HEK293 (cell line): ENCODE measurements at regions not wholly inside any gene's neighbourhood (a gene's known extent, or its start where the extent isn't known, plus 50 kb on each side); places are given as distances from the start of the nearest gene placed in this dataset.

ENCODE experiments used
- CTCF ChIA-PET: fragments of 350-600 bp; formaldehyde crosslinking; extraction: SDS; loops from one replicate; lab custom pipeline; 2021; ENCODE audit warnings: antibody characterized with exemption; lab: Yijun Ruan, JAX
- POLR2A ChIA-PET: fragments of 300-600 bp; formaldehyde crosslinking; extraction: SDS; loops from one replicate; lab custom pipeline; 2020; ENCODE audit warnings: antibody characterized with exemption, inconsistent platforms; lab: Yijun Ruan, JAX
- H3K27ac ChIP-seq: fragments of 200-500 bp; sonication (Bioruptor generic); 2 replicates; pipeline ENCODE4 v1.5.1; 2014; ENCODE audit warnings: low read depth, low read length, control low read depth, inconsistent platforms; ENCODE audit errors: extremely low read depth
- H3K36me3 ChIP-seq, 2 experiments: fragments of 200-500 bp in 1 of 2; sonication (Bioruptor generic) in 1 of 2; 1 replicate in 1 of 2; 2 replicates in 1 of 2; pipeline ENCODE4 v1.5.1; 2014 to 2017; ENCODE audit warnings: inconsistent platforms in 2 of 2, low read length in 2 of 2; ENCODE audit not compliant: control insufficient read depth in 2 of 2, insufficient read depth in 1 of 2
- H3K4me1 ChIP-seq: fragments of 200-500 bp; sonication (Bioruptor generic); 2 replicates; pipeline ENCODE4 v1.5.1; 2014; ENCODE audit warnings: mild to moderate bottlenecking, low read length, inconsistent platforms; ENCODE audit not compliant: control insufficient read depth, insufficient read depth
- H3K4me3 ChIP-seq: 2 replicates; pipeline ENCODE4 v1.5.1; 2011; ENCODE audit warnings: low read depth, mild to moderate bottlenecking, control low read depth, low read length, moderate library complexity
- H3K9me3 ChIP-seq: fragments of 200-500 bp; sonication (Bioruptor generic); 2 replicates; pipeline ENCODE4 v1.5.1; 2014; ENCODE audit warnings: low read depth, low read length, inconsistent platforms; ENCODE audit not compliant: control insufficient read depth, insufficient read depth
- GLIS1 ChIP-seq: fragments of 450-650 bp; formaldehyde crosslinking; IDR thresholded peaks from 2 replicates; pipeline ENCODE4 v1.5.1; 2016; ENCODE audit warnings: missing biosample characterization, missing genetic modification characterization
- HOXA7 ChIP-seq: sonication (generic); formaldehyde crosslinking; IDR thresholded peaks from 2 replicates; pipeline ENCODE4 v1.8.1; 2022; ENCODE audit warnings: missing genetic modification reagents, borderline replicate concordance
- KLF1 ChIP-seq: fragments of 450-650 bp; formaldehyde crosslinking; IDR thresholded peaks from 2 replicates; pipeline ENCODE4 v1.5.1; 2016; ENCODE audit warnings: missing biosample characterization, missing genetic modification characterization
- KLF8 ChIP-seq: fragments of 450-650 bp; formaldehyde crosslinking; IDR thresholded peaks from 2 replicates; pipeline ENCODE4 v1.5.1; 2016; ENCODE audit warnings: missing biosample characterization, missing genetic modification characterization
- KLF9 ChIP-seq: fragments of 450-650 bp; formaldehyde crosslinking; IDR thresholded peaks from 2 replicates; pipeline ENCODE4 v1.5.1; 2016; ENCODE audit warnings: missing biosample characterization, missing genetic modification characterization, low read depth
- SCRT1 ChIP-seq: fragments of 450-650 bp; formaldehyde crosslinking; IDR thresholded peaks from 2 replicates; pipeline ENCODE4 v1.5.1; 2016; ENCODE audit warnings: missing biosample characterization, missing genetic modification characterization, borderline replicate concordance
- ZNF175 ChIP-seq: fragments of 450-650 bp; formaldehyde crosslinking; IDR thresholded peaks from 2 replicates; pipeline ENCODE4 v1.5.1; 2016; ENCODE audit warnings: missing biosample characterization, missing genetic modification characterization
- ZNF18 ChIP-seq: fragments of 450-650 bp; formaldehyde crosslinking; IDR thresholded peaks from 2 replicates; pipeline ENCODE4 v1.5.1; 2016; ENCODE audit warnings: missing biosample characterization, missing genetic modification characterization
- ZNF266 ChIP-seq: fragments of 450-650 bp; formaldehyde crosslinking; IDR thresholded peaks from 2 replicates; pipeline ENCODE4 v1.5.1; 2016; ENCODE audit warnings: missing biosample characterization, missing genetic modification characterization, low read depth
- ZNF274 ChIP-seq, 2 experiments: fragments of 200-500 bp in 1 of 2; fragments of 450-650 bp in 1 of 2; sonication (Bioruptor generic) in 1 of 2; formaldehyde crosslinking in 1 of 2; IDR thresholded peaks; 2 replicates each; pipeline versions ENCODE4 v1.5.1 to v1.6.1; 2014 to 2016; ENCODE audit warnings: borderline replicate concordance in 1 of 2, inconsistent platforms in 1 of 2, low read length in 1 of 2, missing biosample characterization in 1 of 2, missing genetic modification characterization in 1 of 2
- ZNF311 ChIP-seq: fragments of 450-650 bp; formaldehyde crosslinking; IDR thresholded peaks from 2 replicates; pipeline ENCODE4 v1.5.1; 2017; ENCODE audit warnings: missing biosample characterization, missing genetic modification characterization, borderline replicate concordance
- ZNF404 ChIP-seq: fragments of 450-650 bp; formaldehyde crosslinking; IDR thresholded peaks from 2 replicates; pipeline ENCODE4 v1.5.1; 2017; ENCODE audit warnings: missing biosample characterization, missing genetic modification characterization
- ZNF521 ChIP-seq: fragments of 450-650 bp; formaldehyde crosslinking; IDR thresholded peaks from 2 replicates; pipeline ENCODE4 v1.5.1; 2017; ENCODE audit warnings: missing biosample characterization, mild to moderate bottlenecking, missing genetic modification characterization
- ZNF654 ChIP-seq: fragments of 450-650 bp; formaldehyde crosslinking; IDR thresholded peaks from 2 replicates; pipeline ENCODE4 v1.5.1; 2016; ENCODE audit warnings: low read depth, missing biosample characterization, missing genetic modification characterization
- ZNF701 ChIP-seq: fragments of 450-650 bp; formaldehyde crosslinking; IDR thresholded peaks from 2 replicates; pipeline ENCODE4 v1.5.1; 2016; ENCODE audit warnings: missing biosample characterization, missing genetic modification characterization
- ZSCAN30 ChIP-seq: fragments of 450-650 bp; IDR thresholded peaks from 2 replicates; pipeline ENCODE4 v1.5.1; 2018; ENCODE audit warnings: missing biosample characterization, mild to moderate bottlenecking, missing genetic modification characterization, moderate library complexity
- TF ChIP-seq, protein P1 (sequence below): fragments of 450-650 bp; formaldehyde crosslinking; IDR thresholded peaks from 2 replicates; pipeline ENCODE4 v1.5.1; 2016; ENCODE audit warnings: missing biosample characterization, missing genetic modification characterization
- TF ChIP-seq, protein P2 (sequence below): fragments of 450-650 bp; formaldehyde crosslinking; IDR thresholded peaks from 2 replicates; pipeline ENCODE4 v1.5.1; 2016; ENCODE audit warnings: missing biosample characterization, missing genetic modification characterization, borderline replicate concordance

GRCh38 chr1:194795917-194796593 lies 1609.6 kb upstream of the B3GALT2 start:
- H3K27ac ChIP-seq = no peak overlapping the region
- ChIA-PET POLR2A (no interaction called here), CTCF (no interaction called here)
- H3K4me3 ChIP-seq = no peak overlapping the region
- H3K4me1 ChIP-seq = no peaks in the 10 kb centered on the region
- TF ChIP-seq KLF8 (tag by site-specific recombination) (no peak), ZNF266 (tag by site-specific recombination) (no peak), ZNF521 (tag by site-specific recombination) (no peak), ZNF274 (IDR thresholded peaks at IDR 0.05; ENCODE audit: low read length) (no peak), ZNF274 (tag by site-specific recombination; IDR thresholded peaks at IDR 0.05; ENCODE audit: borderline replicate concordance) (no peak), KLF1 (tag by site-specific recombination) (no peak), SCRT1 (tag by site-specific recombination) (no peak), ZNF18 (tag by site-specific recombination) (no peak), ZNF701 (tag by site-specific recombination) (no peak), ZNF654 (no peak), GLIS1 (no peak), ZNF404 (tag by site-specific recombination) (no peak), ZSCAN30 (tag by site-specific recombination) (no peak), HOXA7 (CRISPR knock-in tag) (no peak), ZNF175 (no peak), ZNF311 (no peak), KLF9 (no peak)
- TF ChIP-seq, protein P1, sequence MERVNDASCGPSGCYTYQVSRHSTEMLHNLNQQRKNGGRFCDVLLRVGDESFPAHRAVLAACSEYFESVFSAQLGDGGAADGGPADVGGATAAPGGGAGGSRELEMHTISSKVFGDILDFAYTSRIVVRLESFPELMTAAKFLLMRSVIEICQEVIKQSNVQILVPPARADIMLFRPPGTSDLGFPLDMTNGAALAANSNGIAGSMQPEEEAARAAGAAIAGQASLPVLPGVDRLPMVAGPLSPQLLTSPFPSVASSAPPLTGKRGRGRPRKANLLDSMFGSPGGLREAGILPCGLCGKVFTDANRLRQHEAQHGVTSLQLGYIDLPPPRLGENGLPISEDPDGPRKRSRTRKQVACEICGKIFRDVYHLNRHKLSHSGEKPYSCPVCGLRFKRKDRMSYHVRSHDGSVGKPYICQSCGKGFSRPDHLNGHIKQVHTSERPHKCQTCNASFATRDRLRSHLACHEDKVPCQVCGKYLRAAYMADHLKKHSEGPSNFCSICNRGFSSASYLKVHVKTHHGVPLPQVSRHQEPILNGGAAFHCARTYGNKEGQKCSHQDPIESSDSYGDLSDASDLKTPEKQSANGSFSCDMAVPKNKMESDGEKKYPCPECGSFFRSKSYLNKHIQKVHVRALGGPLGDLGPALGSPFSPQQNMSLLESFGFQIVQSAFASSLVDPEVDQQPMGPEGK (tag by site-specific recombination) = no peak
- TF ChIP-seq, protein P2, sequence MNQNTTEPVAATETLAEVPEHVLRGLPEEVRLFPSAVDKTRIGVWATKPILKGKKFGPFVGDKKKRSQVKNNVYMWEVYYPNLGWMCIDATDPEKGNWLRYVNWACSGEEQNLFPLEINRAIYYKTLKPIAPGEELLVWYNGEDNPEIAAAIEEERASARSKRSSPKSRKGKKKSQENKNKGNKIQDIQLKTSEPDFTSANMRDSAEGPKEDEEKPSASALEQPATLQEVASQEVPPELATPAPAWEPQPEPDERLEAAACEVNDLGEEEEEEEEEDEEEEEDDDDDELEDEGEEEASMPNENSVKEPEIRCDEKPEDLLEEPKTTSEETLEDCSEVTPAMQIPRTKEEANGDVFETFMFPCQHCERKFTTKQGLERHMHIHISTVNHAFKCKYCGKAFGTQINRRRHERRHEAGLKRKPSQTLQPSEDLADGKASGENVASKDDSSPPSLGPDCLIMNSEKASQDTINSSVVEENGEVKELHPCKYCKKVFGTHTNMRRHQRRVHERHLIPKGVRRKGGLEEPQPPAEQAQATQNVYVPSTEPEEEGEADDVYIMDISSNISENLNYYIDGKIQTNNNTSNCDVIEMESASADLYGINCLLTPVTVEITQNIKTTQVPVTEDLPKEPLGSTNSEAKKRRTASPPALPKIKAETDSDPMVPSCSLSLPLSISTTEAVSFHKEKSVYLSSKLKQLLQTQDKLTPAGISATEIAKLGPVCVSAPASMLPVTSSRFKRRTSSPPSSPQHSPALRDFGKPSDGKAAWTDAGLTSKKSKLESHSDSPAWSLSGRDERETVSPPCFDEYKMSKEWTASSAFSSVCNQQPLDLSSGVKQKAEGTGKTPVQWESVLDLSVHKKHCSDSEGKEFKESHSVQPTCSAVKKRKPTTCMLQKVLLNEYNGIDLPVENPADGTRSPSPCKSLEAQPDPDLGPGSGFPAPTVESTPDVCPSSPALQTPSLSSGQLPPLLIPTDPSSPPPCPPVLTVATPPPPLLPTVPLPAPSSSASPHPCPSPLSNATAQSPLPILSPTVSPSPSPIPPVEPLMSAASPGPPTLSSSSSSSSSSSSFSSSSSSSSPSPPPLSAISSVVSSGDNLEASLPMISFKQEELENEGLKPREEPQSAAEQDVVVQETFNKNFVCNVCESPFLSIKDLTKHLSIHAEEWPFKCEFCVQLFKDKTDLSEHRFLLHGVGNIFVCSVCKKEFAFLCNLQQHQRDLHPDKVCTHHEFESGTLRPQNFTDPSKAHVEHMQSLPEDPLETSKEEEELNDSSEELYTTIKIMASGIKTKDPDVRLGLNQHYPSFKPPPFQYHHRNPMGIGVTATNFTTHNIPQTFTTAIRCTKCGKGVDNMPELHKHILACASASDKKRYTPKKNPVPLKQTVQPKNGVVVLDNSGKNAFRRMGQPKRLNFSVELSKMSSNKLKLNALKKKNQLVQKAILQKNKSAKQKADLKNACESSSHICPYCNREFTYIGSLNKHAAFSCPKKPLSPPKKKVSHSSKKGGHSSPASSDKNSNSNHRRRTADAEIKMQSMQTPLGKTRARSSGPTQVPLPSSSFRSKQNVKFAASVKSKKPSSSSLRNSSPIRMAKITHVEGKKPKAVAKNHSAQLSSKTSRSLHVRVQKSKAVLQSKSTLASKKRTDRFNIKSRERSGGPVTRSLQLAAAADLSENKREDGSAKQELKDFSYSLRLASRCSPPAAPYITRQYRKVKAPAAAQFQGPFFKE = no peak
- no peaks in the 10 kb centered on the region for H3K9me3 ChIP-seq
- H3K36me3 ChIP-seq = no peaks in the 10 kb centered on the region
